GM12874 (cell line): ENCODE measurements at regions not wholly inside any gene's neighbourhood (a gene's known extent, or its start where the extent isn't known, plus 50 kb on each side); places are given as distances from the start of the nearest gene placed in this dataset.

Experiments
- TF ChIP-seq, protein P1 (sequence below): IDR thresholded peaks from 2 replicates; pipeline ENCODE4 v1.5.1; 2011; ENCODE audit warnings: low read depth, mild to moderate bottlenecking, control low read depth, low read length, moderate library complexity; ENCODE audit not compliant: insufficient read depth

DNA sequence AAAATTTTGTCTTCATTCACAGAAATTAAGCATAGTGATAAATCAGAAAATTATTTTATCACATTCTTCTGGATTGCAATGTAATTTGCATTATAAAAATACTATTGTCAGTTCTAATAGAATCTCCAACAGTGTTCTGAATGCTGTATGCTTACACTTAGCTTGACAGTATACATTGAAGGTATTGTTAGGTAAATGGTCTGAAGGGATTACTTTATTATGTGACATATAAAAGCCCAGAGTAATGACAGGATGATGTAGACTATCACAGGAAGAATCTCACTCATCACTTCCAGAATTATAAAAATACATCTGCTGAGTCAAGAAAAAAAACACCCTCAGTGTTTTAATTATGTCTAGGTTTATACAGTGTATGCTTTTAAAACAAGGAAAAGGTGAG, 1532.5 kb upstream of the RAG2 start:
- TF ChIP-seq, protein P1, sequence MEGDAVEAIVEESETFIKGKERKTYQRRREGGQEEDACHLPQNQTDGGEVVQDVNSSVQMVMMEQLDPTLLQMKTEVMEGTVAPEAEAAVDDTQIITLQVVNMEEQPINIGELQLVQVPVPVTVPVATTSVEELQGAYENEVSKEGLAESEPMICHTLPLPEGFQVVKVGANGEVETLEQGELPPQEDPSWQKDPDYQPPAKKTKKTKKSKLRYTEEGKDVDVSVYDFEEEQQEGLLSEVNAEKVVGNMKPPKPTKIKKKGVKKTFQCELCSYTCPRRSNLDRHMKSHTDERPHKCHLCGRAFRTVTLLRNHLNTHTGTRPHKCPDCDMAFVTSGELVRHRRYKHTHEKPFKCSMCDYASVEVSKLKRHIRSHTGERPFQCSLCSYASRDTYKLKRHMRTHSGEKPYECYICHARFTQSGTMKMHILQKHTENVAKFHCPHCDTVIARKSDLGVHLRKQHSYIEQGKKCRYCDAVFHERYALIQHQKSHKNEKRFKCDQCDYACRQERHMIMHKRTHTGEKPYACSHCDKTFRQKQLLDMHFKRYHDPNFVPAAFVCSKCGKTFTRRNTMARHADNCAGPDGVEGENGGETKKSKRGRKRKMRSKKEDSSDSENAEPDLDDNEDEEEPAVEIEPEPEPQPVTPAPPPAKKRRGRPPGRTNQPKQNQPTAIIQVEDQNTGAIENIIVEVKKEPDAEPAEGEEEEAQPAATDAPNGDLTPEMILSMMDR, result no peak

DNA sequence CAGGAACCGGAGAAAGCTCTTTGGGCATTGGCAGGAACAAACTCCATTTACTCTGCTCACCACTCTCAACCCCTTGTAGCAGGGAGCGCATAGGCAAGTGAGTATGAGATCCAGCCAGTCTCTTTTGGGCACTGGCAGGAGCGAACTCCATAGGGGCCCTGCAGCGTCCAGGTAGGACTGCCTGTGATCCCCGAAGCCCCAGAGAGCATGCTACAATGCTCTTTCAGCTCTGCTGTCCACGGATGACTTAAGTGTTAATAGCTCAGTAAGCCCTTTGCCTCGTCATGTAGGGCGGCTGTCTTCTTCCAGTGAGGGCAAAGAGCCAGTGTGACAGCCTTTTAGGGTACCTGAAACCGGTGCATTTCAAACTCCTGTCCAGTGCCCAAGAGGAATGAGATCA, 1525.6 kb upstream of the RAG2 start:
- TF ChIP-seq, protein P1, result no peak

DNA sequence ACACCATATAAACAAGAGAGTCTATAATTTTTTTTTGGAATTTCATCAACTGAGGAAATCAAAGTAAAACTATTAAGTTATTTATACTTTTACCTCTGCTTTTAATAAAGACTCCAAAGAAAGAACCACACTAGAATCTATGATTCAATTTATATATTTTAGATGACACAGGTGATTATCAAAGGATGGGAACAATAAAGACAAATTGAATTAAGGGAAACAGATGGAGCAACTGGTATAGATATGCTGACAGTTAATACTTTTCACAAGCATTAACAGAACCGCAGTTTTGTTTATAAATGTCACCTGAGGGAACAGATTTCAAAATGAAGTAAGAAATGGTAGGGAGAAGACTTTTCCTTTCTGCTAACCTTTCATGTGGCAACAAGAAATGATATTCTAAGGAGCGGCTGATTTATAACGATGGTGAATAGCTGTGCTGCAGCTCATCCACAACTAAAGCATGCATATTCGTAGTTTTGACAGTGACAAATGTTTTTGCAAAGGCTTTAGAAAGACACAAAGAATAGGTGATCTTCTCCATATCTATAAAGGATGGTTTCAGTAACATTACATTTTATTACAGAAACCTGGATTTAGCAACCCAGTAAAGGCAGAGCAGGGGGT, 1502.9 kb upstream of the RAG2 start:
- TF ChIP-seq, protein P1, result no peak

DNA sequence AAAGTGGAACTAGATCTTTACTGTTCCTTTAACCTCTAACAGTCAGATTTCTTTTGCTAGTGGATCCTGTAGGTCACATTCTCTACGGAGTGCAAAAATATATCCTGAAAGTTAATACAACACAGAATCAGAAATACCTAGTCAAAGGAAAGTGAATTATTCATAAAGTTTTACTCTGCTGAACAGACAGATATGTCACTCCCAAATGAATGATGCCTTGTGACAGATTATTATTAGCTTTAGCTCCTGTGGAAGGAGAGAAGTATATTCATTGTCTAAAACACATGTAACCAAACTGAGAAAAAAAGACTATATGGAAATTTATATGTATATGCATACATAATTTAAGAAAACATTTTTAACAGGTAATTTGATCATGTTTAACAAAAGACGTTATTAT, 1497.2 kb upstream of the RAG2 start:
- TF ChIP-seq, protein P1, result no peak

DNA sequence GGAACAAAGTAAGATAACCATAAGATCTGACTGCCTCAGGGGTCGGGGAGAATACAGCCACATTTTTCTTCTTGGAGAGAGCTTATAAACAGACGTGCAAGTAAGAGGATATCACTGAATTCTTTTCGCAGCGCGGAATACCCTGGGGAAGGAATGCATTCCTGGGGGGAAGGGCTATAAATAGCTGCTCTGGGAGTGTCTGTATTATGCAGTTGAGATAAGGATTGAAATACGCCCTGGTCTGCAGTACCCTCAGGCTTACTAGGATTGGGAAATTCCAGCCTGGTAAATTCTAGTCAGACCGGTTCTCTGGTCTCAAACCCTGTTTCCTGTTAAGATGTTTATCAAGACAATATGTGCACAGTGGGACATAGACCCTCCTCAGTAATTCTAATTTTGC, 1491.7 kb upstream of the RAG2 start:
- TF ChIP-seq, protein P1, result no peak

DNA sequence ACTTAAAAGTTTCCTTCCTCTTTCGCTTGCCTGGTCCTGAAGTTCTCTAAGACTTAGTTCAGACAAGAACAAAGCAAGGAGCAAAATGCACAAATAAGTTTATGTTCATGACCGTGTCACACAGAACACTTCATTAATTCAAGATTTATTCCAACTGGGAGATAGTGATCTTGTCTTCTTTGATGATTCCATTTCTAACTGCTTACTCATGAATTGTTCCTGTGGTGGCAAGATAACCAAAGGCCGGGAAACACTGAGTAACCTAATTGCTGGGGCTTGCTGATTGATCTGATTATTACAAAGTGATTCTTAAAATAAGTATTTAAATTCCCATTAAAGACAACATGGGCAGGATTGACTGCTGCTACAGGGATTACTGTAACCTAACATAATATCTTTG, 1462.9 kb upstream of the RAG2 start:
- TF ChIP-seq, protein P1, result no peak

DNA sequence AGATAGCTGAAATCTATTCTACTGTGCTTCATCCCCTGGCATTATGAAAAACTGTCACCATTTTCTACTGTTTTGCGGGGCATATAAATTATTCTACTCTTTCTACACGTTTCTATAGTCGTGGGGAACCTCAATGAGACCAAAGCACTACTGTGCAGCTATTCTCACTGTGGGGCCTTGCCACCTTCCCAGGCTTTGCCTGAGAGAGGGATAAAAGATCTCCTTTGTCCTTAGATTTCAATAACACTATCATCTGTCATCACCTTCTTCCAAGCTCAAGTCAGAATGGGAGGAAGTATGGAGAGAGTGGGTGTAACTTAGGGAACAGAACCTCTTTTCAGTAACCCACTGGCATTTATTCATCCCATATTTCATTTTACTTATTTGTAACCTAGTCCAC, 1462.1 kb upstream of the RAG2 start:
- TF ChIP-seq, protein P1, result no peak
